Choroid plexus epithelial cell (primary cell): ENCODE measurements at regions not wholly inside any gene's neighbourhood (a gene's known extent, or its start where the extent isn't known, plus 50 kb on each side); places are given as distances from the start of the nearest gene placed in this dataset.

ENCODE experiments used
- DNase-seq: peaks from one replicate; pipeline ENCODE4 v3.0.0-alpha.2; 2010; ENCODE audit warnings: low read depth
- H3K4me3 ChIP-seq: 2 replicates; pipeline ENCODE4 v1.5.1; 2011; ENCODE audit warnings: low read depth, mild to moderate bottlenecking, control low read depth, low read length, moderate library complexity
- TF ChIP-seq, protein P1 (sequence below): conservative IDR thresholded peaks from 2 replicates; pipeline ENCODE4 v1.5.1; 2011; ENCODE audit warnings: low read depth, mild to moderate bottlenecking, control low read depth, inconsistent platforms, low read length, moderate library complexity

DNA sequence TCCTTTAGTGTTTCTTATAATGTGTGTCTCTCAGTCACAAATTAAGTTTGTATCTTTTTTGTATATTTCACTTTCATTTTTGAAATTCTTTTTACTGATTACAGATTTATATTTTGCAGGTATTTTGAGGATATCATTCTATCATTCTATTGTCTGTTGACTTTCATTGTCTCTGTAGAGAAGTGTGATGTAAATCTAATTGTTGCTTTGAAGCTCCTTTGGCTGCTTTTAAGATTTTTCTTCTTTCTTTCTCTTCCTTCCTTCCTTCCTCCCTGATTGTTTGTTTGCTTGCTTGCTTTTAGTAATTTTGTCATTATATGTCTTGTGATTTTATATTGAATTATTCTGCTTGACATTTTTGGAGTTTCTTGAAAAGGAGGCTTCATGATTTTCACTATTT is 75.3 kb upstream of the MAST4 start:
- TF ChIP-seq, protein P1, sequence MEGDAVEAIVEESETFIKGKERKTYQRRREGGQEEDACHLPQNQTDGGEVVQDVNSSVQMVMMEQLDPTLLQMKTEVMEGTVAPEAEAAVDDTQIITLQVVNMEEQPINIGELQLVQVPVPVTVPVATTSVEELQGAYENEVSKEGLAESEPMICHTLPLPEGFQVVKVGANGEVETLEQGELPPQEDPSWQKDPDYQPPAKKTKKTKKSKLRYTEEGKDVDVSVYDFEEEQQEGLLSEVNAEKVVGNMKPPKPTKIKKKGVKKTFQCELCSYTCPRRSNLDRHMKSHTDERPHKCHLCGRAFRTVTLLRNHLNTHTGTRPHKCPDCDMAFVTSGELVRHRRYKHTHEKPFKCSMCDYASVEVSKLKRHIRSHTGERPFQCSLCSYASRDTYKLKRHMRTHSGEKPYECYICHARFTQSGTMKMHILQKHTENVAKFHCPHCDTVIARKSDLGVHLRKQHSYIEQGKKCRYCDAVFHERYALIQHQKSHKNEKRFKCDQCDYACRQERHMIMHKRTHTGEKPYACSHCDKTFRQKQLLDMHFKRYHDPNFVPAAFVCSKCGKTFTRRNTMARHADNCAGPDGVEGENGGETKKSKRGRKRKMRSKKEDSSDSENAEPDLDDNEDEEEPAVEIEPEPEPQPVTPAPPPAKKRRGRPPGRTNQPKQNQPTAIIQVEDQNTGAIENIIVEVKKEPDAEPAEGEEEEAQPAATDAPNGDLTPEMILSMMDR: no peak
- no peak for DNase-seq
- H3K4me3 ChIP-seq: no peak overlapping the region

- TF ChIP-seq, protein P1: no peak
- no peak for DNase-seq
- H3K4me3 ChIP-seq: no peak overlapping the region
These were observed 68.6 kb upstream of the MAST4 start for GRCh38 chr5:66527478-66528035.

GRCh38 chr5:66529182-66529581 is 67.0 kb upstream of the MAST4 start:
- H3K4me3 ChIP-seq: no peak overlapping the region
- no peak for DNase-seq
- TF ChIP-seq, protein P1: no peak

GRCh38 chr5:66529704-66530103 is 66.5 kb upstream of the MAST4 start:
- TF ChIP-seq, protein P1: no peak
- no peak overlapping the region for H3K4me3 ChIP-seq

GRCh38 chr5:66538126-66538525 is 58.1 kb upstream of the MAST4 start:
- TF ChIP-seq, protein P1: no peak
- no peak overlapping the region for H3K4me3 ChIP-seq
- DNase-seq: no peak

More at GRCh38 chr5:66529704-66530103, 66.5 kb upstream of the MAST4 start:
- no peak for DNase-seq

- TF ChIP-seq, protein P1: no peak
- no peak for DNase-seq
- H3K4me3 ChIP-seq: no peak overlapping the region
These were observed 57.7 kb upstream of the MAST4 start for GRCh38 chr5:66538531-66538930.

- DNase-seq: no peak
- TF ChIP-seq, protein P1: no peak
- no peak overlapping the region for H3K4me3 ChIP-seq
These were observed 56.1 kb upstream of the MAST4 start for GRCh38 chr5:66540078-66540477.
